Head of caudate nucleus (tissue), 42 donors: ENCODE measurements at regions not wholly inside any gene's neighbourhood (a gene's known extent, or its start where the extent isn't known, plus 50 kb on each side); places are given as distances from the start of the nearest gene placed in this dataset.
A peak's percentile ranks its signal among the peaks of the same experiment; 100 is the strongest.

Source experiments
- DNase-seq, 42 donors: peaks; one replicate each; pipeline versions ENCODE4 v3.0.0 to v3.0.0-alpha.2; 2020 to 2021; ENCODE audit warnings: mixed read lengths in 7 of 42
- intact Hi-C: fragments of 100-400 bp; cut with DNase I; formaldehyde crosslinking; loops from one replicate; pipeline ENCODE4 v1.15.0; 2022

DNA sequence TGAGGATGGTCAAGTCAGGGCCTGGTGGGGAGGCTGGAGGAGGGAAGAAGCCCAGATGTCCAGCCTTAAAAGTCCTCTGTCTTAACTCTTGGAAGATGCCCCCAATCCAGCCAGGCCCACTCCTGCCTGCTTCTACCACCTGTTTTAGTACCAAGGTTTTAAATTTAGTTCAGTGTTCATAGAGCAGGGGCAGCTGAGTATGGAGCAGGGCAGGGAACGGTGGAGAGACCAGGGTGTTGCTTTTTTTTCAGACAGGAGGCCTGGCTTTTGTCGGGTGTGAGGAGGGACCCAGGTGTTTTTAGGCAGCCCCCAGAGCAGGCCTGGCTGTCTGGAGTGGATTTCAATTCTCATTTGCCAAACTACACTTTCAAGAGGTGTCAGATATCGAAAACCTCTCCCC is 278.8 kb downstream of the CDC5L start:
- intact Hi-C loops: no loop called here
- no peak for DNase-seq

DNA sequence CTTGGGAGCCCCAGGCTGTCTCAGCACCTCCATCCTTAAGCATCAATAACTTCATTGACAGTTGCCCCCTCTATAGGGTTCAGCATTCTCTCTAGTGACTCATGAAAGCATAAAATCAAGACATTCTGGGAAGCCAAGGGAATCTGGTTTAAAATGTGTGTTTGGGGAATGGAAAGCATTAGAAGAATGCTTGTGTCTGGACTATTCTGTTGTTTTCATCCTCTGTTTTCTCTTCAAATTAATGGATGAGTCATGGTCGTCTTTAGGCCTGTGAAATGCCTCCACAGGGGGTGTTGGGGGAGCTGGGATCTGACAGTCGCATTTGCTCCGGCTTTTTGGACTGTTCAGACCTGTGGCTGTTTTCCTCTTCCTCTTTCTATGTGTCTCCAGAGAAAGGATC is 279.7 kb downstream of the CDC5L start:
- DNase-seq: no peak
- intact Hi-C loops: no loop called here

DNA sequence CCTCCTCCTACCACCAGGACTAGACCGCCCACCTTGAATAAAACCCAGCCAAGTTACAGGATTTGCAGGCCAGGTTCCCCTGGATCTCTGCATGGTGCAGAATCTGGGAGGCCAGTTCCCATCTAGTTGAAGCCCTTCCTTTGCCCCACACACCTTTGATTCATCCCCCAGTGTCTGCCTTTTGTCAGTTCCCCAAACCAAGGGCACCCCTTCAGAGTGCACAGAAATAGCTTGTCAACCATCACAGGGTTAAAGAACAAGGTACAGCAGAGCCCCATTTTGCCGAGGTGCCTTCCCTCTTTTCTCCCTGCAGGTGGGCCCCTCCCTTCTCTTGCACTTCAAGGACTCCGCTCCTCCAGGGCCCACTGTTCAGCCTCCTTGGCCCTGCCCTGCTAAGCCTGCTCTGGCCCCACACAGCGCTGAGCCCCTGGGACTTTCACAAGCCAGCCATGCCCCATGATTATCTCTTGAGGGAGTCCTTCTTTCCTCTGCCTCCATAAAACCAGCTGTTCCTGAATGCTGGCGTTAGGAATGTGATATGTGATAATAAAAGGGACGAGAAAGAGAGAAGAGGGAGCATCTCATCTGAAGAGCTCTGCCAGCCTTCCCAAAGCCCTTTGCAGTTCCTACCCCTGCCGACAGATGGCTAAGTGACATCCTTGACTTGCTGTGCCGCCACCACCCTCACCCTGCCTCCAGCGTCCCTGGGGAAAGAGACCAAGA is 280.3 kb downstream of the CDC5L start:
- peak in 8 of 42 donors; percentile 11 to 62 (median 28) for DNase-seq
- intact Hi-C loops: no loop called here

GRCh38 chr6:44668391-44668930 is 281.0 kb downstream of the CDC5L start:
- intact Hi-C loops: no loop called here
- peak in 1 of 42 donors; percentile 23 for DNase-seq

GRCh38 chr6:44668976-44669934 is 281.7 kb downstream of the CDC5L start:
- DNase-seq: peak in 1 of 42 donors; percentile 15
- intact Hi-C loops: no loop called here

- intact Hi-C loops: no loop called here
- DNase-seq: peak in 3 of 42 donors; percentile 1 to 15 (median 6)
These were observed 282.6 kb downstream of the CDC5L start for GRCh38 chr6:44670146-44670545.

DNA sequence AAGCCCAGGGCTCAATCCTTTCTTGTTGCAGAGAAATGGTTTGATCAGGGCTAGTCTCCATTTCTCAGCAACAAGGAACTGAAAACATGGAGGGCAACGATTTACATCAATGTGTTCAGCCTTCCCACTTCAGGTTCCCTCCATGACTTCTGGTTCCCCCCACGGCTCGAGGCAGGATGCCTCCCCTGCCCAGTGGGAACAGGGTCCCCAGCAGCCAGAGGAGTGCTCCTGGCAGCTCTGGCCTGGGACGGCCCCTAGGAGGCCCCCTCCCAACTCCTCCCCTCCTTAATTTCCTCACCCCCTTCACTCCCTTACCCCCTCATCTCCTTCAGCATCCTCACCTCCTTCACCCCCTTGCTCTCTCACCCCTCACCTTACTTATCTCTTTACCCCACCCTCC is 283.8 kb downstream of the CDC5L start:
- DNase-seq: peak in 3 of 42 donors; percentile 14 to 38 (median 28)
- intact Hi-C loops: no loop called here

GRCh38 chr6:44672086-44672485 is 284.6 kb downstream of the CDC5L start:
- peak in 4 of 42 donors; percentile 1 to 13 (median 5) for DNase-seq
- intact Hi-C loops: no loop called here

DNA sequence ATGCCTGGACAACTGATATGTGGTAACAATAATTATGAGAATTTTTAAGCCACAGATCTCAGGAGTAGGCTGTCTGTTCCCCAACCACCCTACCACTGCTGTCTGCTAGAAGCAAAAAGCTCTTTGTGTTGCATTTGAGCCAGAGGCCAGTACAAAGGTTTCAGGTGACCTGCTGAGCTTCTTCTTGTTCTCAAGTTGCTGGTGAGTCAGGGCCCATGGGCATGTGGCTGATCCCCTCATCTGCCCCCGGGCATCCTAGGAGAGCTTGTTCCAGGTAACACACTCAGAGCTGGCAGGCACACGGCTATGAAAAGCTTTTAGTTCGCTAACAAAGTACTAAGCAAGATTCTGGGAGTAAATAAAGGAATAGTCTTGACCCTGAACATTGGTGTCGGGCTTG is 285.3 kb downstream of the CDC5L start:
- intact Hi-C loops: no loop called here
- DNase-seq: peak in 4 of 42 donors; percentile 6 to 34 (median 16)

GRCh38 chr6:44674226-44675155 is 287.0 kb downstream of the CDC5L start:
- intact Hi-C loops: no loop called here
- DNase-seq: peak in 34 of 42 donors; percentile 7 to 85 (median 48)

- DNase-seq: peak in 1 of 42 donors; percentile 14
- intact Hi-C loops: no loop called here
These were observed 287.9 kb downstream of the CDC5L start for GRCh38 chr6:44675449-44675848.

DNA sequence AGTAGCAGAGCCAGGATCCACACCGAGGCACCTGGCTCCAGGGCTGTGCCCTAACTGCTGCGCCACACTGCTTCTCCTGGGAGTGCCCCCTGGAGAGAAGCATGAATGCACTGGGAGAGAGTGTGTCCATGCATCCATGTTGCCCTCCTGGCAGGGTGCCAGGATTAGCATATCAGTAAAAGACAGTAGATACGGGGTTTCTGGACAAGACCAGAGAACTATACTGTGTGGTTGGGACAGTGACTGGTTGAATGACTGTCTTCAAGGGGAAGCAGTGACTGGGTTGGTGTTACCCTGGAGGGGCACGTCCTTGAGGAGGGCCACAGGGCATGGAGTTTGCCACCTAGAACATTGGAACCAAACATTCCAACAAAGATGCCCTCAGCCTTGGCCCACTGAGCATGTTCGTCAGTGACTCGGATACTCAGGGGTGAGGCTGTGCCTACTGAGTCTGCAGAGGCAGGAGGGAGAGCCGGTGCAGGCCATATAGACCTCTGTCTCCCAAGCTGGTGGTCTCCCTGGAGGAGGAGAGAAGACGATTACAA is 288.8 kb downstream of the CDC5L start:
- intact Hi-C loops: no loop called here
- peak in 3 of 42 donors; percentile 15 to 45 (median 34) for DNase-seq

DNA sequence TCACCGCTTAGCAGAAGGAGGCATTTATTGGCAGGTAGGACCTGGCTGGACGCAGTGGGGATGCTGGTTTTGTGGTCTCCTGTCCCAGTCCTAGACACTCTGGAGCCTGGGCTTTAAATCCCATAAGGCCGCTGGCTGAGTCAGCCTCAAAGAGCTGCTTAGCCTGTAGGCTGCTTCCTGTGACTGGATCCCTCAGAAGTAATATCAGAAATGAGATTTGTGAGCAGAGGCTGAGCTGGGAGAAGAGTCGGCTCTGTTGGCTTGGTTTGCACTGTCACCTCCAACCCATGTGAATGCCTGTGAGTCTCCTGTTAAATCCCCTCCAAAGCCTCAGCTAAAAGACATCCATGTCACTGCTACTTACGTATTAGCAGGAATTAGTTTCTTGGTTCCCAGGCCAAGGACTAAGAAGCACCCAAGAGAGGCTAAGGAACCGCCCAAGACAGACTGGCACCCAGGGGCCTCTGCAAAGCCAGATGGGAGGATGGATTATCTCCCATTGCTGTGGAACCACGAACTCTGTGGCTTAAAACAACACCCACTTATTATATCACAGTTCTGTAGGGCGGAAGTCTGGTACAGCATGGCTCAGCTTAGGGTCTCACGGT is 289.4 kb downstream of the CDC5L start:
- intact Hi-C loops: no loop called here
- DNase-seq: peak in 3 of 42 donors; percentile 9 to 20 (median 18)

- intact Hi-C loops: no loop called here
- DNase-seq: peak in 3 of 42 donors; percentile 4 to 30 (median 8)
These were observed 290.9 kb downstream of the CDC5L start for GRCh38 chr6:44678252-44678935.

GRCh38 chr6:44679438-44680201 is 292.1 kb downstream of the CDC5L start:
- intact Hi-C loops: no loop called here

DNA sequence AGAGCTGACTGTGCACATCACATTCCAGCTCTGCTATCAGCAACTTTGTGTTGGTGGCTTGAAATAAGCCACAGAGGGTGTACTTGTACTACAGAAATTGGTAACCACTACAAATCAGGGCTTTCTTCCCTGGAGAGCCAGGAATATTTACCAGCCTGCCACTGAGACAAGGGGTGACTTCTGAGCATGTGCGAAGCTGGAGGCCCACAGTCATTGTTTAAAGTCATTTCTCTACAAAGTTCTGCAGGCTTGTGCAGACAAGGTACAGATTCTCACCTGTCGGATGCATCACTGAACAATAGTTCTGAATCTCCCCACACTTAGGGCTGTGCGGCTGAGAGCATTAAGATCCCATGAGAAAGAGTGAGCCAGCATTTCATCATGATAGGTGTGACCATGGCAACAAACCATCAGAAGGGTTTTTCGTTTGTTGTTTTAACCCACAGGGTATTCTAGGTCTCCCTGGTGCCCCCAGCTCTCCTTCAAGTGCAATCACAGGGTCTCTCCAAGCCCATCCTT is 292.8 kb downstream of the CDC5L start:
- peak in 3 of 42 donors; percentile 7 to 18 (median 12) for DNase-seq
- intact Hi-C loops: no loop called here

More at GRCh38 chr6:44679438-44680201, 292.1 kb downstream of the CDC5L start:
- DNase-seq: peak in 2 of 42 donors; percentile 13 to 14
